GM13976 (cell line): ENCODE measurements at regions not wholly inside any gene's neighbourhood (a gene's known extent, or its start where the extent isn't known, plus 50 kb on each side); places are given as distances from the start of the nearest gene placed in this dataset.
"Not testable (repeated sequence)": the region's sequence is repeated elsewhere in the genome, so short reads cannot be mapped to it uniquely, and the experiment has no call there.

Source experiments
- DNase-seq: peaks from one replicate; pipeline ENCODE4 v3.0.0; 2012; ENCODE audit warnings: low spot score
- CTCF ChIP-seq: IDR thresholded peaks from 2 replicates; pipeline ENCODE4 v1.5.1; 2012; ENCODE audit warnings: borderline replicate concordance, mild to moderate bottlenecking; ENCODE audit not compliant: insufficient read depth; ENCODE audit errors: extremely low read depth, missing control alignments, control extremely low read depth
- in situ Hi-C: fragments of 300-500 bp; cut with MboI; formaldehyde crosslinking; loops from one replicate; pipeline ENCODE4 v1.12.0; 2022; ENCODE audit warnings: low sequenced_read_pairs, mixed read lengths, inconsistent platforms; ENCODE audit not compliant: unreplicated experiment

DNA sequence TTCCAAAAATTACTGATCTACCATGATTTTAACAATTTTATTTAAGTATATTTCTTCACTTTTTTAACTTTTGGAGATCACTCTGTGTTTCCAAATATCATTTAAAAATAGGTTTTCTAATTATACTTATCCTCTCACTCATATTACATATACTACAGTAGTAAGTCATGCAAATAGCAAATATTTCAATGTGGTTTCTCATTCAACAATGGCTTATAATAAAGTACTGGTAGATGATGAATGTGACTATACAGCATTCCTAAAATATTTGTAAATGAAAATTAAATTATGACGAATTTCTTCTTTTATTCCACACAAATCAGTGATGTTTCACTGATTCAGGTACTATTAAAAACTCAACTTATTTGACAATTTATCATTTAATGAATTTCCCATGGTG, 176.3 kb upstream of the MEF2C start:
- no peak for DNase-seq
- in situ Hi-C loops = no loop called here
- no peak for TF ChIP-seq CTCF

GRCh38 chr5:89055695-89056085, 172.7 kb upstream of the MEF2C start:
- DNase-seq = no peak
- in situ Hi-C loops = no loop called here
- no peak for TF ChIP-seq CTCF

- DNase-seq = no peak
- no peak for TF ChIP-seq CTCF
- in situ Hi-C loops = no loop called here
Measured at GRCh38 chr5:89055015-89055694, 172.2 kb upstream of the MEF2C start.

GRCh38 chr5:89053547-89053946, 170.6 kb upstream of the MEF2C start:
- no peak for DNase-seq
- no peak for TF ChIP-seq CTCF
- in situ Hi-C loops = no loop called here

DNA sequence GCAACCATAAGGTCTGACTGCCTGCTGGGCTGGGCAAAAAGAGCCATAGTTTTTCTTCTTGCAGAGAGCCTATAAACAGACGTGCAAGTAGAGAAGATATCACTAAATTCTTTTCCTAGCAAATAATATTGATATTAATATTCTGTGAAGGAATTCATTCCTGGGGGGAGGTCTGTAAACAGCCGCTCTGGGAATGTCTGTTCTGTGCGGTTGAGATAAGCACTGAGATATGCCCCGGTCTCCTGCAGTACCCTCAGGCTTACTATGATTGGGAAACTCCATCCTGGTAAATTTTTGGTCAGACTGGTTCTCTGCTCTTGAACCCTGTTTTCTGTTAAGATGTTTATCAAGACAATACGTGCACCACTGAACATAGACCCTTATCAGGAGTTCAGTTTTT, 167.1 kb upstream of the MEF2C start:
- DNase-seq, in situ Hi-C loops: not testable (repeated sequence)

- in situ Hi-C loops = no loop called here
- no peak for TF ChIP-seq CTCF
- no peak for DNase-seq
Measured at GRCh38 chr5:89047571-89047970, 164.6 kb upstream of the MEF2C start.

- in situ Hi-C loops = no loop called here
- no peak for DNase-seq
- TF ChIP-seq CTCF = no peak
Measured at GRCh38 chr5:89045216-89045615, 162.2 kb upstream of the MEF2C start.
